ENCODE measurements at regions not wholly inside any gene's neighbourhood (a gene's known extent, or its start where the extent isn't known, plus 50 kb on each side); places are given as distances from the start of the nearest gene placed in this dataset.

GRCh38 chr2:107281637-107282036 lies 395.7 kb upstream of the ST6GAL2 start:
- no peaks in the 10 kb centered on the region for H3K36me3 ChIP-seq (replicated peaks in 1 of 2; ENCODE audit: control insufficient read depth in 1 of 2, insufficient read depth in 2 of 2, low read length in 1 of 2)
- H2AFZ ChIP-seq (ENCODE audit: low read depth), result no peak overlapping the region
- CTCF ChIA-PET, result no interaction called here
- H4K20me1 ChIP-seq (ENCODE audit: insufficient read depth), result no peaks in the 10 kb centered on the region
- H3K27ac ChIP-seq (ENCODE audit: low read depth in 2 of 2, low read length in 1 of 2), result no peak overlapping the region
- H3K9me2 ChIP-seq, result no peaks in the 10 kb centered on the region
- no peaks in the 10 kb centered on the region for H3K9me3 ChIP-seq
- POLR2A ChIA-PET, result no interaction called here
- no peak overlapping the region for H3K4me2 ChIP-seq
- TF ChIP-seq ELF1 (IDR thresholded peaks at IDR 0.05) (no peak), EZH2phosphoT487 (IDR thresholded peaks at IDR 0.05; ENCODE audit: borderline replicate concordance, low read depth) (no peak), RCOR1 (IDR thresholded peaks at IDR 0.05; ENCODE audit: low read length) (no peak), USF2 (IDR thresholded peaks at IDR 0.05; ENCODE audit: borderline replicate concordance, low read depth, low read length) (no peak), RFX5 (IDR thresholded peaks at IDR 0.05; ENCODE audit: low read length) (no peak), EP300 (IDR thresholded peaks at IDR 0.05; ENCODE audit: borderline replicate concordance in 1 of 2, low read depth in 1 of 2, low read length in 1 of 2) (no peak), POLR2AphosphoS5 (IDR thresholded peaks at IDR 0.05; ENCODE audit: low read depth, low read length) (no peak), TCF12 (IDR thresholded peaks at IDR 0.05) (no peak), ZBTB33 (IDR thresholded peaks at IDR 0.05; ENCODE audit: borderline replicate concordance, low read depth) (no peak), FOSL2 (IDR thresholded peaks at IDR 0.05; ENCODE audit: borderline replicate concordance, low read depth) (no peak), JUND (IDR thresholded peaks at IDR 0.05) (no peak), MEF2A (IDR thresholded peaks at IDR 0.05; ENCODE audit: borderline replicate concordance, low read depth) (no peak), SMC3 (IDR thresholded peaks at IDR 0.05; ENCODE audit: low read depth, low read length) (no peak), TEAD4 (IDR thresholded peaks at IDR 0.05; ENCODE audit: borderline replicate concordance, insufficient read depth) (no peak), GATA2 (CRISPR knock-in tag; IDR thresholded peaks at IDR 0.05) (no peak), CTCF (IDR thresholded peaks at IDR 0.05) (no peak)
- no peak for DNase-seq
- H3K27me3 ChIP-seq (ENCODE audit: insufficient read depth), result no peaks in the 10 kb centered on the region
- no peaks in the 10 kb centered on the region; a peak in 1 of 4 replicates for H3K4me1 ChIP-seq (ENCODE audit: control insufficient read depth in 1 of 2, insufficient read depth in 2 of 2, low read depth in 1 of 2, low read length in 1 of 2)
- no peaks in the 10 kb centered on the region for H3F3A ChIP-seq (replicated peaks; ENCODE audit: insufficient read depth)
- no peaks in the 10 kb centered on the region for H3K79me2 ChIP-seq (ENCODE audit: insufficient read depth)
- H3K9ac ChIP-seq, result no peak overlapping the region
- WGBS (ENCODE audit: low lambda C conversion rate), result 70% methylated on average over 1 of the region's 1 CpG
- H3K4me3 ChIP-seq (ENCODE audit: low read depth in 2 of 2, low read length in 1 of 2), result no peak overlapping the region

Measured in SK-N-SH (cell line).